ENCODE measurements at regions not wholly inside any gene's neighbourhood (a gene's known extent, or its start where the extent isn't known, plus 50 kb on each side); places are given as distances from the start of the nearest gene placed in this dataset.

DNA sequence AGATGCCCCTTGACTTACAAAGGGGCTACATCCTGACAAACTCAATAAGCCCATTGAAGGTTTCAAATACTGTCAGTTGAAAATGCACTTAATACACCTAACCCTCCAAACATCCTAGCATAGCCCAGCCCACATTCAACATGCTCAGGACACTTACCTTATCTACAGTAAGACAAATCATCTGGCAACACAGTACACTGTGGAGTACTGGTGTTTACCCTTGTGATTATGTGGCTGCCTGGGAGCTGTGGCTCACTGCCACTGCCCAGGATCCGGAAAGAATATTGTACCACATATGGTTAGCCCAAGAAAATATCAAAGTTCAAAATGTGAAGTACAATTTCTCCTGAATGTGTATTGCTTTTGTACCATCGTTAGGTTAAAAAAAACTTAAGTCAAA lies 562.2 kb downstream of the HTR1A start:
- no peaks in the 10 kb centered on the region for H3K79me2 ChIP-seq (ENCODE audit: control insufficient read depth, insufficient read depth, low read length)
- ATAC-seq (no peak), FAIRE-seq (no peak), DNase-seq (ENCODE audit: low read depth, low spot score) (no peak)
- H3K9ac ChIP-seq (ENCODE audit: control insufficient read depth, insufficient read depth, low read length) = no peak overlapping the region
- no peaks in the 10 kb centered on the region for H3K9me3 ChIP-seq (replicated peaks; ENCODE audit: control insufficient read depth, insufficient read depth, low read length)
- 31% methylated on average over 2 of the region's 2 CpGs for WGBS (ENCODE audit: insufficient coverage, insufficient replicate concordance, low lambda C conversion rate, missing lambda C conversion rate)
- intact Hi-C loops (cut with micrococcal nuclease; ENCODE audit: unreplicated experiment) (loop anchor here (5.0 to 10.0 kb wide), 3 partner anchors 425 to 1212 kb away; no protein-coding TSS in a partner anchor), in situ Hi-C loops (cut with MboI) (loop anchor here (5.0 kb wide), 1 partner anchor 562 kb away; the partner anchor contains the start of gene HTR1A)
- no peak overlapping the region for H3K4me2 ChIP-seq (ENCODE audit: control insufficient read depth, insufficient read depth)
- SMC1A ChIA-PET (ENCODE audit: uncharacterized antibody, unreplicated experiment) = no interaction called here
- no peaks in the 10 kb centered on the region for H4K20me1 ChIP-seq (ENCODE audit: control insufficient read depth, insufficient read depth)
- H3K4me1 ChIP-seq (ENCODE audit: control insufficient read depth, insufficient read depth, low read length) = no peaks in the 10 kb centered on the region
- POLR2A ChIA-PET = no interaction called here
- CTCF ChIA-PET = interaction anchor here (1.7 kb wide), 1 partner anchor 17 kb away, joined by 8 read pairs; no protein-coding TSS in a partner anchor
- no TSS peak for BruUV-seq (replicated peaks)
- no peak overlapping the region for H3K27ac ChIP-seq (ENCODE audit: control insufficient read depth, insufficient read depth)
- RAD21 ChIA-PET (ENCODE audit: unreplicated experiment) = no interaction called here
- H2AFZ ChIP-seq (ENCODE audit: control insufficient read depth, low read depth, low read length) = no peak overlapping the region
- no peak overlapping the region for H3K4me3 ChIP-seq
- TF ChIP-seq, protein P1, sequence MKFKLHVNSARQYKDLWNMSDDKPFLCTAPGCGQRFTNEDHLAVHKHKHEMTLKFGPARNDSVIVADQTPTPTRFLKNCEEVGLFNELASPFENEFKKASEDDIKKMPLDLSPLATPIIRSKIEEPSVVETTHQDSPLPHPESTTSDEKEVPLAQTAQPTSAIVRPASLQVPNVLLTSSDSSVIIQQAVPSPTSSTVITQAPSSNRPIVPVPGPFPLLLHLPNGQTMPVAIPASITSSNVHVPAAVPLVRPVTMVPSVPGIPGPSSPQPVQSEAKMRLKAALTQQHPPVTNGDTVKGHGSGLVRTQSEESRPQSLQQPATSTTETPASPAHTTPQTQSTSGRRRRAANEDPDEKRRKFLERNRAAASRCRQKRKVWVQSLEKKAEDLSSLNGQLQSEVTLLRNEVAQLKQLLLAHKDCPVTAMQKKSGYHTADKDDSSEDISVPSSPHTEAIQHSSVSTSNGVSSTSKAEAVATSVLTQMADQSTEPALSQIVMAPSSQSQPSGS (IDR thresholded peaks at IDR 0.05; ENCODE audit: low read length) = no peak
- TF ChIP-seq CHD1 (IDR thresholded peaks at IDR 0.05; ENCODE audit: low read depth, low read length) (no peak), FOS (IDR thresholded peaks at IDR 0.05; ENCODE audit: borderline replicate concordance, extremely low read depth, insufficient read length) (no peak), LARP7 (IDR thresholded peaks at IDR 0.05) (no peak), PML (IDR thresholded peaks at IDR 0.05; ENCODE audit: low read length) (no peak), MTA3 (IDR thresholded peaks at IDR 0.05; ENCODE audit: borderline replicate concordance, low read length) (no peak), PKNOX1 (IDR thresholded peaks at IDR 0.05) (no peak), MXI1 (IDR thresholded peaks at IDR 0.05; ENCODE audit: low read depth, low read length) (no peak), E4F1 (IDR thresholded peaks at IDR 0.05; ENCODE audit: borderline replicate concordance, partially characterized antibody) (no peak), BACH1 (IDR thresholded peaks at IDR 0.05; ENCODE audit: borderline replicate concordance) (no peak), HDGF (IDR thresholded peaks at IDR 0.05) (no peak), POLR2AphosphoS5 (IDR thresholded peaks at IDR 0.05; ENCODE audit: low read length) (no peak)
- TF ChIP-seq, protein P2, sequence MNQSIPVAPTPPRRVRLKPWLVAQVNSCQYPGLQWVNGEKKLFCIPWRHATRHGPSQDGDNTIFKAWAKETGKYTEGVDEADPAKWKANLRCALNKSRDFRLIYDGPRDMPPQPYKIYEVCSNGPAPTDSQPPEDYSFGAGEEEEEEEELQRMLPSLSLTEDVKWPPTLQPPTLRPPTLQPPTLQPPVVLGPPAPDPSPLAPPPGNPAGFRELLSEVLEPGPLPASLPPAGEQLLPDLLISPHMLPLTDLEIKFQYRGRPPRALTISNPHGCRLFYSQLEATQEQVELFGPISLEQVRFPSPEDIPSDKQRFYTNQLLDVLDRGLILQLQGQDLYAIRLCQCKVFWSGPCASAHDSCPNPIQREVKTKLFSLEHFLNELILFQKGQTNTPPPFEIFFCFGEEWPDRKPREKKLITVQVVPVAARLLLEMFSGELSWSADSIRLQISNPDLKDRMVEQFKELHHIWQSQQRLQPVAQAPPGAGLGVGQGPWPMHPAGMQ (IDR thresholded peaks at IDR 0.05; ENCODE audit: borderline replicate concordance) = no peak
- TF ChIP-seq, protein P3, sequence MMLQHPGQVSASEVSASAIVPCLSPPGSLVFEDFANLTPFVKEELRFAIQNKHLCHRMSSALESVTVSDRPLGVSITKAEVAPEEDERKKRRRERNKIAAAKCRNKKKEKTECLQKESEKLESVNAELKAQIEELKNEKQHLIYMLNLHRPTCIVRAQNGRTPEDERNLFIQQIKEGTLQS (IDR thresholded peaks at IDR 0.05; ENCODE audit: borderline replicate concordance, extremely low read depth, low read depth, low read length) = no peak
- H3K27me3 ChIP-seq (replicated peaks in 1 of 2; ENCODE audit: control insufficient read depth in 2 of 2, insufficient read depth in 2 of 2, low read length in 1 of 2) = no peaks in the 10 kb centered on the region
- H3K36me3 ChIP-seq (ENCODE audit: control insufficient read depth in 2 of 2, insufficient read depth in 2 of 2, low read length in 1 of 2) = no peaks in the 10 kb centered on the region

Data from GM12878 (cell line).